ENCODE measurements at regions not wholly inside any gene's neighbourhood (a gene's known extent, or its start where the extent isn't known, plus 50 kb on each side); places are given as distances from the start of the nearest gene placed in this dataset.

DNA sequence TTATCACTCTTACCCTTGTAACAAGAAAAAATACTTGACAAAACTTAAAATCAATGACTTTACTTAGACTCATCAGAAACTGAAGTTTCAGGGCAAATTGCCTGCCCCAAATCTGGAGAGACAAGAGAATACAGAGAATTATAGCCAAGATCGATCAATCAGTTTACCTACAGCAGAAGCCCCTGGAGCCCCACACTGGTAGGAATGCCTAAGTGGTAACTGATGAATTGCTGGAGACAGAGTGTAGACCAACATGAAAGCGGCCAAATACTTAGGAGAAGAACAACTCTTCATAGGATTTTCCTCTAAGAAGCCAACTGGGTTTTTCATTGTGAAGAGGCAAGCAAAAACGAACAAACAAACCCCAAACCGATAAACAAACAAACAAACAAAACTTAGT, 1430.0 kb downstream of the EFNB2 start:
- DNase-seq = no peak
- intact Hi-C loops (cut with DNase I; ENCODE audit: low total_unique reads) = no loop called here
- H3K4me3 ChIP-seq = no peak overlapping the region
- H3K9me3 ChIP-seq = no peaks in the 10 kb centered on the region
- no peaks in the 10 kb centered on the region for H3K36me3 ChIP-seq
- H3K27me3 ChIP-seq = no peaks in the 10 kb centered on the region
- H3K27ac ChIP-seq = no peak overlapping the region
- TF ChIP-seq, protein P1, sequence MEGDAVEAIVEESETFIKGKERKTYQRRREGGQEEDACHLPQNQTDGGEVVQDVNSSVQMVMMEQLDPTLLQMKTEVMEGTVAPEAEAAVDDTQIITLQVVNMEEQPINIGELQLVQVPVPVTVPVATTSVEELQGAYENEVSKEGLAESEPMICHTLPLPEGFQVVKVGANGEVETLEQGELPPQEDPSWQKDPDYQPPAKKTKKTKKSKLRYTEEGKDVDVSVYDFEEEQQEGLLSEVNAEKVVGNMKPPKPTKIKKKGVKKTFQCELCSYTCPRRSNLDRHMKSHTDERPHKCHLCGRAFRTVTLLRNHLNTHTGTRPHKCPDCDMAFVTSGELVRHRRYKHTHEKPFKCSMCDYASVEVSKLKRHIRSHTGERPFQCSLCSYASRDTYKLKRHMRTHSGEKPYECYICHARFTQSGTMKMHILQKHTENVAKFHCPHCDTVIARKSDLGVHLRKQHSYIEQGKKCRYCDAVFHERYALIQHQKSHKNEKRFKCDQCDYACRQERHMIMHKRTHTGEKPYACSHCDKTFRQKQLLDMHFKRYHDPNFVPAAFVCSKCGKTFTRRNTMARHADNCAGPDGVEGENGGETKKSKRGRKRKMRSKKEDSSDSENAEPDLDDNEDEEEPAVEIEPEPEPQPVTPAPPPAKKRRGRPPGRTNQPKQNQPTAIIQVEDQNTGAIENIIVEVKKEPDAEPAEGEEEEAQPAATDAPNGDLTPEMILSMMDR (IDR thresholded peaks at IDR 0.05) = no peak
- H3K4me1 ChIP-seq = no peaks in the 10 kb centered on the region

- H3K27me3 ChIP-seq = no peaks in the 10 kb centered on the region
- no peaks in the 10 kb centered on the region for H3K36me3 ChIP-seq
- H3K4me3 ChIP-seq = no peak overlapping the region
- no peak overlapping the region for H3K27ac ChIP-seq
- intact Hi-C loops (cut with DNase I; ENCODE audit: low total_unique reads) = no loop called here
- no peak for DNase-seq
- TF ChIP-seq, protein P1 (IDR thresholded peaks at IDR 0.05) = no peak
- no peaks in the 10 kb centered on the region for H3K9me3 ChIP-seq
- no peaks in the 10 kb centered on the region for H3K4me1 ChIP-seq
Measured at GRCh38 chr13:105097521-105097920, 1437.9 kb downstream of the EFNB2 start.

DNA sequence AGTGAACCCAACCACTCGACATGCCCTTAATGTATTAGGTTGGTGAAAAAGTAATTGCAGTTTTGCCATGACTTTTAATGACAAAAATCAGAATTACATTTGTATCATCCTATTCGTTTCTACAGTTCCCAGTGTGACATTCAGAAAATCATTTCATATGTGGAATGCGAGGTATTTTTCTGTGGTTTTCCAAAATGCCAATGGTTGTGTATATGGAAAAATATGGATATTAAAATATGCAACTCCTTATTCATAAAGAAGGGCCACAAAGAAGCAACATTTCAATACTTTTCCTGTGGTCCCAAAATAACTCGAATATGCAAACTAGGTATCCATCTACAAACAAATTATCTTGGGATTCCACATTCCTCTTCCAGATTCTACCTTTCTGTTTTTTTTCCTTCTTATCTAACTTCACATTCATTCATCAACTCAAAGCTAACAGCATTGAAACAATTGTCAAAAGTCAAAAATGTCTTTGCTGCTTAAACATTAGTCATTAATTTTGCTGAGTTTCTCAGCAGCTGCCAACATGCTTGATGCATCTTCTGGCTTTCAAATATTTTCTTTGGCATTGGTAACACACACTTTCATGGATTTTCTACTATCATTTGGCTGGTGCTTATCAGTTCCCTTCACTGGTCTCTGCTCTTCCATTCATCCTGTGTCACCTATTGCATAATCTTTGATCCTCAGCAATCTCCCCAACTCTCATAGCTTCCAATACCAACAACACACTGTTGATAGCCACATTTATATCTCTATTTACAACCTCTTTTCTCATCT, 1445.4 kb downstream of the EFNB2 start:
- DNase-seq = no peak
- no peak overlapping the region for H3K27ac ChIP-seq
- intact Hi-C loops (cut with DNase I; ENCODE audit: low total_unique reads) = no loop called here
- H3K4me3 ChIP-seq = no peak overlapping the region
- no peaks in the 10 kb centered on the region for H3K27me3 ChIP-seq
- no peaks in the 10 kb centered on the region for H3K4me1 ChIP-seq
- H3K9me3 ChIP-seq = no peaks in the 10 kb centered on the region
- no peaks in the 10 kb centered on the region for H3K36me3 ChIP-seq
- TF ChIP-seq, protein P1 (IDR thresholded peaks at IDR 0.05) = no peak

DNA sequence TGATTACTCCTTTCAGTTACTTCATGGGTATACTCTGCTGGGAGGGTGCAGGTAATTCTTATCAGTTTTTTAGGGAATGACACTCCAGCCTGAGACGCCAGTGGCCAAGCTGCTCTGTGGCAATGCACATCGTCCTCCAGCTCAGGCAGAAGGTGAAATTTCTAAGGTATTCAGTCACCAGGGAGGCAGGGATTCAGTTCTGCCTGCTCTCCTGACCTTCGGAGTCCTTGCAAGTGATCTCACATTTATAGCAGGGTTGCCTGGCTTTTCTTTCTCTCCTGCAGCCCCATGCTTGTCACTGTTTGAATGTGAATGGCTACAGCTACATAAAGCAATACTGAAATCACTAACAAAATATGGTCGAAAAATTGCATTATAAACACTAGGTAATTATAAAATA, 1447.5 kb downstream of the EFNB2 start:
- H3K36me3 ChIP-seq = no peaks in the 10 kb centered on the region
- H3K4me1 ChIP-seq = no peaks in the 10 kb centered on the region
- H3K27ac ChIP-seq = no peak overlapping the region
- no peaks in the 10 kb centered on the region for H3K27me3 ChIP-seq
- H3K9me3 ChIP-seq = no peaks in the 10 kb centered on the region
- TF ChIP-seq, protein P1 (IDR thresholded peaks at IDR 0.05) = no peak
- intact Hi-C loops (cut with DNase I; ENCODE audit: low total_unique reads) = no loop called here
- no peak overlapping the region for H3K4me3 ChIP-seq
- no peak for DNase-seq

GRCh38 chr13:105084931-105085330, 1450.5 kb downstream of the EFNB2 start:
- H3K27ac ChIP-seq = no peak overlapping the region
- TF ChIP-seq, protein P1 (IDR thresholded peaks at IDR 0.05) = no peak

More at GRCh38 chr13:105084931-105085330, 1450.5 kb downstream of the EFNB2 start:
- intact Hi-C loops (cut with DNase I; ENCODE audit: low total_unique reads) = no loop called here
- no peak overlapping the region for H3K4me3 ChIP-seq
- H3K9me3 ChIP-seq = no peaks in the 10 kb centered on the region
- H3K27me3 ChIP-seq = no peaks in the 10 kb centered on the region
- DNase-seq = no peak
- H3K36me3 ChIP-seq = no peaks in the 10 kb centered on the region
- no peaks in the 10 kb centered on the region for H3K4me1 ChIP-seq
